H1 (cell line): ENCODE measurements at regions not wholly inside any gene's neighbourhood (a gene's known extent, or its start where the extent isn't known, plus 50 kb on each side); places are given as distances from the start of the nearest gene placed in this dataset.

ENCODE experiments used
- NRF1 ChIP-seq: IDR thresholded peaks from 2 replicates; pipeline ENCODE4 v1.6.1; 2011; ENCODE audit warnings: mild to moderate bottlenecking, low read depth, low read length, improper control_type of control experiment
- SRF ChIP-seq: IDR thresholded peaks from 2 replicates; pipeline ENCODE4 v1.6.1; 2011; ENCODE audit warnings: mild to moderate bottlenecking, low read depth, low read length, moderate library complexity
- ZNF274 ChIP-seq: IDR thresholded peaks from 2 replicates; pipeline ENCODE4 v1.7.0; 2012; ENCODE audit warnings: low read length, borderline replicate concordance; ENCODE audit errors: extremely low read depth
- TF ChIP-seq, protein P1 (sequence below): fragments of 300-600 bp; sonication (generic); IDR thresholded peaks from 2 replicates; pipeline ENCODE4 v1.7.1; 2012; ENCODE audit warnings: low read length, moderate library complexity, mild to moderate bottlenecking, inconsistent platforms; ENCODE audit not compliant: insufficient replicate concordance
- TF ChIP-seq, protein P2 (sequence below): IDR thresholded peaks from 2 replicates; pipeline ENCODE4 v1.6.1; 2012; ENCODE audit warnings: low read length, inconsistent platforms

DNA sequence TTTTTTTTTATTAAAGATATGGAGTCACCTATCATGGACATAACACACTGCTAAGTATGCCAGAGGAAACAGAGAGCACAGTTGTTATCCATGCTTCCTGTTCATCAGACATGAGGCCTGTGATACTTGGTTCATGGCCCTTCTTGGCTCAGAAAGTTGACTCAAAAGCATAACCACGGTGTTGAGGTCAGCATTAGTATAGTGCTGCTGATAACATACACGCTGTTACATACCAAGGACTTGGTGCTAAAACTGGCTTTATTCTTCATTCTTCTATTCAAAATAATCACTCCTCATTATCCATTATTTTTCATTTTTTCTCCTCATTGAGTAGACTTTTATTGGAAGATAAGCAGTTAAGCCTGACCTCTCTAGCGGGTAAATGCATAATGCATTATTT lies 464.1 kb downstream of the ADGRL2 start (continued):
- TF ChIP-seq, protein P1, sequence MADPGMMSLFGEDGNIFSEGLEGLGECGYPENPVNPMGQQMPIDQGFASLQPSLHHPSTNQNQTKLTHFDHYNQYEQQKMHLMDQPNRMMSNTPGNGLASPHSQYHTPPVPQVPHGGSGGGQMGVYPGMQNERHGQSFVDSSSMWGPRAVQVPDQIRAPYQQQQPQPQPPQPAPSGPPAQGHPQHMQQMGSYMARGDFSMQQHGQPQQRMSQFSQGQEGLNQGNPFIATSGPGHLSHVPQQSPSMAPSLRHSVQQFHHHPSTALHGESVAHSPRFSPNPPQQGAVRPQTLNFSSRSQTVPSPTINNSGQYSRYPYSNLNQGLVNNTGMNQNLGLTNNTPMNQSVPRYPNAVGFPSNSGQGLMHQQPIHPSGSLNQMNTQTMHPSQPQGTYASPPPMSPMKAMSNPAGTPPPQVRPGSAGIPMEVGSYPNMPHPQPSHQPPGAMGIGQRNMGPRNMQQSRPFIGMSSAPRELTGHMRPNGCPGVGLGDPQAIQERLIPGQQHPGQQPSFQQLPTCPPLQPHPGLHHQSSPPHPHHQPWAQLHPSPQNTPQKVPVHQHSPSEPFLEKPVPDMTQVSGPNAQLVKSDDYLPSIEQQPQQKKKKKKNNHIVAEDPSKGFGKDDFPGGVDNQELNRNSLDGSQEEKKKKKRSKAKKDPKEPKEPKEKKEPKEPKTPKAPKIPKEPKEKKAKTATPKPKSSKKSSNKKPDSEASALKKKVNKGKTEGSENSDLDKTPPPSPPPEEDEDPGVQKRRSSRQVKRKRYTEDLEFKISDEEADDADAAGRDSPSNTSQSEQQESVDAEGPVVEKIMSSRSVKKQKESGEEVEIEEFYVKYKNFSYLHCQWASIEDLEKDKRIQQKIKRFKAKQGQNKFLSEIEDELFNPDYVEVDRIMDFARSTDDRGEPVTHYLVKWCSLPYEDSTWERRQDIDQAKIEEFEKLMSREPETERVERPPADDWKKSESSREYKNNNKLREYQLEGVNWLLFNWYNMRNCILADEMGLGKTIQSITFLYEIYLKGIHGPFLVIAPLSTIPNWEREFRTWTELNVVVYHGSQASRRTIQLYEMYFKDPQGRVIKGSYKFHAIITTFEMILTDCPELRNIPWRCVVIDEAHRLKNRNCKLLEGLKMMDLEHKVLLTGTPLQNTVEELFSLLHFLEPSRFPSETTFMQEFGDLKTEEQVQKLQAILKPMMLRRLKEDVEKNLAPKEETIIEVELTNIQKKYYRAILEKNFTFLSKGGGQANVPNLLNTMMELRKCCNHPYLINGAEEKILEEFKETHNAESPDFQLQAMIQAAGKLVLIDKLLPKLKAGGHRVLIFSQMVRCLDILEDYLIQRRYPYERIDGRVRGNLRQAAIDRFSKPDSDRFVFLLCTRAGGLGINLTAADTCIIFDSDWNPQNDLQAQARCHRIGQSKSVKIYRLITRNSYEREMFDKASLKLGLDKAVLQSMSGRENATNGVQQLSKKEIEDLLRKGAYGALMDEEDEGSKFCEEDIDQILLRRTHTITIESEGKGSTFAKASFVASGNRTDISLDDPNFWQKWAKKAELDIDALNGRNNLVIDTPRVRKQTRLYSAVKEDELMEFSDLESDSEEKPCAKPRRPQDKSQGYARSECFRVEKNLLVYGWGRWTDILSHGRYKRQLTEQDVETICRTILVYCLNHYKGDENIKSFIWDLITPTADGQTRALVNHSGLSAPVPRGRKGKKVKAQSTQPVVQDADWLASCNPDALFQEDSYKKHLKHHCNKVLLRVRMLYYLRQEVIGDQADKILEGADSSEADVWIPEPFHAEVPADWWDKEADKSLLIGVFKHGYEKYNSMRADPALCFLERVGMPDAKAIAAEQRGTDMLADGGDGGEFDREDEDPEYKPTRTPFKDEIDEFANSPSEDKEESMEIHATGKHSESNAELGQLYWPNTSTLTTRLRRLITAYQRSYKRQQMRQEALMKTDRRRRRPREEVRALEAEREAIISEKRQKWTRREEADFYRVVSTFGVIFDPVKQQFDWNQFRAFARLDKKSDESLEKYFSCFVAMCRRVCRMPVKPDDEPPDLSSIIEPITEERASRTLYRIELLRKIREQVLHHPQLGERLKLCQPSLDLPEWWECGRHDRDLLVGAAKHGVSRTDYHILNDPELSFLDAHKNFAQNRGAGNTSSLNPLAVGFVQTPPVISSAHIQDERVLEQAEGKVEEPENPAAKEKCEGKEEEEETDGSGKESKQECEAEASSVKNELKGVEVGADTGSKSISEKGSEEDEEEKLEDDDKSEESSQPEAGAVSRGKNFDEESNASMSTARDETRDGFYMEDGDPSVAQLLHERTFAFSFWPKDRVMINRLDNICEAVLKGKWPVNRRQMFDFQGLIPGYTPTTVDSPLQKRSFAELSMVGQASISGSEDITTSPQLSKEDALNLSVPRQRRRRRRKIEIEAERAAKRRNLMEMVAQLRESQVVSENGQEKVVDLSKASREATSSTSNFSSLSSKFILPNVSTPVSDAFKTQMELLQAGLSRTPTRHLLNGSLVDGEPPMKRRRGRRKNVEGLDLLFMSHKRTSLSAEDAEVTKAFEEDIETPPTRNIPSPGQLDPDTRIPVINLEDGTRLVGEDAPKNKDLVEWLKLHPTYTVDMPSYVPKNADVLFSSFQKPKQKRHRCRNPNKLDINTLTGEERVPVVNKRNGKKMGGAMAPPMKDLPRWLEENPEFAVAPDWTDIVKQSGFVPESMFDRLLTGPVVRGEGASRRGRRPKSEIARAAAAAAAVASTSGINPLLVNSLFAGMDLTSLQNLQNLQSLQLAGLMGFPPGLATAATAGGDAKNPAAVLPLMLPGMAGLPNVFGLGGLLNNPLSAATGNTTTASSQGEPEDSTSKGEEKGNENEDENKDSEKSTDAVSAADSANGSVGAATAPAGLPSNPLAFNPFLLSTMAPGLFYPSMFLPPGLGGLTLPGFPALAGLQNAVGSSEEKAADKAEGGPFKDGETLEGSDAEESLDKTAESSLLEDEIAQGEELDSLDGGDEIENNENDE = no peak
- TF ChIP-seq, protein P2, sequence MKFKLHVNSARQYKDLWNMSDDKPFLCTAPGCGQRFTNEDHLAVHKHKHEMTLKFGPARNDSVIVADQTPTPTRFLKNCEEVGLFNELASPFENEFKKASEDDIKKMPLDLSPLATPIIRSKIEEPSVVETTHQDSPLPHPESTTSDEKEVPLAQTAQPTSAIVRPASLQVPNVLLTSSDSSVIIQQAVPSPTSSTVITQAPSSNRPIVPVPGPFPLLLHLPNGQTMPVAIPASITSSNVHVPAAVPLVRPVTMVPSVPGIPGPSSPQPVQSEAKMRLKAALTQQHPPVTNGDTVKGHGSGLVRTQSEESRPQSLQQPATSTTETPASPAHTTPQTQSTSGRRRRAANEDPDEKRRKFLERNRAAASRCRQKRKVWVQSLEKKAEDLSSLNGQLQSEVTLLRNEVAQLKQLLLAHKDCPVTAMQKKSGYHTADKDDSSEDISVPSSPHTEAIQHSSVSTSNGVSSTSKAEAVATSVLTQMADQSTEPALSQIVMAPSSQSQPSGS = no peak
- no peak for TF ChIP-seq SRF
- TF ChIP-seq ZNF274 = no peak
- no peak for TF ChIP-seq NRF1
- TF ChIP-seq, all 59 proteins: peak for 0
